ENCODE measurements at regions not wholly inside any gene's neighbourhood (a gene's known extent, or its start where the extent isn't known, plus 50 kb on each side); places are given as distances from the start of the nearest gene placed in this dataset.

GRCh38 chr13:72286421-72286820, 419.4 kb upstream of the DACH1 start:
- no peak for TF ChIP-seq CTCF (IDR thresholded peaks at IDR 0.05; ENCODE audit: poor library complexity, severe bottlenecking)
- TF ChIP-seq TAF1 (IDR thresholded peaks at IDR 0.05; ENCODE audit: low read depth): no peak
- no peak for TF ChIP-seq POLR2AphosphoS5 (IDR thresholded peaks at IDR 0.05)
- TF ChIP-seq REST (IDR thresholded peaks at IDR 0.05; ENCODE audit: borderline replicate concordance): no peak
- no peak for TF ChIP-seq RAD21 (conservative IDR thresholded peaks at IDR 0.05)

Measured in neural cell (in vitro differentiated cells).